GM19025 (cell line): ENCODE measurements at regions not wholly inside any gene's neighbourhood (a gene's known extent, or its start where the extent isn't known, plus 50 kb on each side); places are given as distances from the start of the nearest gene placed in this dataset.
"Not testable (repeated sequence)": the region's sequence is repeated elsewhere in the genome, so short reads cannot be mapped to it uniquely, and the experiment has no call there.

Source experiments
- ATAC-seq: cut with Tn5 transposase; IDR thresholded peaks from one replicate; pipeline ENCODE4 v1.9.1; 2021; ENCODE audit warnings: mild to moderate bottlenecking, low read depth, moderate library complexity; ENCODE audit not compliant: unreplicated experiment

DNA sequence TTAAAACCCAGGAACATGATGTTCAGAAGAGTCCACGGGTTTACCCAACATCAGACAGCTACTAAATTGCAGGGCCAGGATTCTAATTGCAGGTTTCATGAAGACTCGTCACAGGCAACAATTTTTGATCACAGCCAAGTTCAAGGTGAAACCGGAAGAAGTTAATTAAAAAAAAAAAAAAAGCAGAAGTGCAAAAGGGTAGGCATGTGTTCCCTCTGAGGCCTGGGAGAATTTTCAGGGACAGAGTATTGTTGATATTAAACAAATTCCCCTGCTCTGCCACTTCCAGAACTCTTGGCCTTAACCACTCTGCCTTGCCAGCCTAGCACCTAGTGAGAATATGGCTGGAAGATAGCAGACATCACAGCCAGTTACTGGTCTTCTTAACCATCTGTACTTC is 99.4 kb upstream of the TRIB2 start:
- ATAC-seq, result no peak

DNA sequence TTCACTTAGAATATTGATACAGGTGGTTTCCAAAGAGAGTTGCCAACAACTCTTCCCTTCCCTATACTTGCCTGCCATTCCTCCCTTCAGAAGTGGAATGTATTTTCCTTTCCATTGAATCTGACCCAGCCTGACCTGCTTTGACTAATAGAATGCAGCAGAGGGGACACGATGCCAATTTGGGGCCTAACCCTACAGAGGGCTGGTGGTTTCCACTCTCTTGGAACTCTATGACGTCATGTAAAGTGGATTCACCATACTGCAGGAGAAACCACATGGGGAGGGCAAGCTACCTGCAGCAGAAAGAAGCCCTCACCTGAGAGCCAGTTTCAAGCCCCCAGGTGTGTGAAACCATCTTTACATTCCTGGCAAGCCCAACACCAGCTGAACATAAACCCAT is 98.9 kb upstream of the TRIB2 start:
- no peak for ATAC-seq

DNA sequence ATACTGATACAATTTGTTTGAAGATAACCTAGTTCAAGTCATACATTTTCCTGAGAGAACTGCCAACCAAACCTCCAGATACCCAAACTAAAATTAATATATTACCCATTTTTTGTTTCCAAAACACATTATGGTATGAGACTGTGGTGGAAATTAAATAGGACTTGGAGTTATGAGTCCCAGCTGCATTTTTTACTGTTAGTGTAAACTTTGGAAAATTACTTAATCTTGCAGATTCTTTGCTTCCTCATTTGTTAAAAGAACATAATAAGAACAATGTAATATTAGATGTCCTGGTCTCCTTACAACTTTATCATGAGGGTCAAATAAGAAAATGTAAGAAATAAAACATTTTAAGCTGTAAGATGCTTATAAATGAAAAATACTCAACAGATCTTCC is 98.2 kb upstream of the TRIB2 start:
- ATAC-seq, result no peak

DNA sequence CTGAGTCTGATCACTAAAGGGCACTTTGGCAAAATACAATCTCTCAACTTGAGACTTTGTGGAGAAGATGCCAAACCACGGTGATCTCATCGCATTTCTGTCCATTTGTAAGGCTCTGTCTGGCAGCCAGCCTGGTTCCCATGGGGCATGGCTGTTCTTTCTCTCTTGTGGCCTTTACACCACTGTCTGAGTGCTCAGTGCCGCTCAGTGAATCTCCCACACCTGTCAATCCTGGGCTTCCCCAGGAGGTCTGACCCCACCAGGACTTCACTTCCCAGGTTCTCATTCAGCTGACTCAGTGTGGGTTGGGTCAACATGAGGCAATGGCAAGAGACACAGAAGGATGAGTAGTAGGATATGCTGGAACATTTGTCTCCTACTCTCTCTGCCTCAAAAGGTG is 96.8 kb upstream of the TRIB2 start:
- no peak for ATAC-seq

DNA sequence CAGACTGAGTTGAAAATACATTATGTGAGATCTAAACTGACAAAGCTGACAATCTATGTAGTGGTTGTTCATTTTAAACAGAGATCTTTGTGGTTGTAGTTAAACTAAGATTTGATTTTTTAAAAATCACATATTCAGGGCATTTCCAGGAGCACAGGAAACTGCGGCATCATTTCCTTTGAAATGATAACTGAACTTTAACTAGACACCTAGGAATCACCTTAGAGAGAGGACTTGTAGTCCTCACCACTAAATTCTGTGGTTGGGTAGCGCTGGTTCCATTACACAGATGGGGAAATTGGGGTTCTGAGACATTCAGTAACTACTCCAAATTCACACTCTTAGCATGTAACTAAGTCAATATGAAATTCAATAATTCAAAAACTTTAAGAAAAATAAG is 96.0 kb upstream of the TRIB2 start:
- ATAC-seq, result no peak

DNA sequence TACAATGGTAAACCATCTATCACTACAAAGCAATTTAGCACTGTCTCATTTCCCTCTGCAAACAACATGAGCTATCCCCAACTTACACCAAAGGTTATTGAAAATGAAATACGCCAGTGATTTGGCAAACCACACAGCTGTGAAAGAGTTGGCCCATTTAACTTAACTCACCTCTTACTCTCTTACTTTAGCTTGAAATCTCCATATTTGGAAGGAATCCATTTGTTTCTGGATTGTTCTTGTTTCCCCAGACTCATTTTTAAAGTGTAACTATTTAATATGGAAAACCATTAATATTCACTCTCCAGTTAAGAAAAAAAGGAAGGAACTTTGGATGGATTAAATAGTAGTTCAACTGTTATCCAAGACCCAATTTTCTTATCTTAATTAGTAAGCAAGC is 93.7 kb upstream of the TRIB2 start:
- no peak for ATAC-seq

DNA sequence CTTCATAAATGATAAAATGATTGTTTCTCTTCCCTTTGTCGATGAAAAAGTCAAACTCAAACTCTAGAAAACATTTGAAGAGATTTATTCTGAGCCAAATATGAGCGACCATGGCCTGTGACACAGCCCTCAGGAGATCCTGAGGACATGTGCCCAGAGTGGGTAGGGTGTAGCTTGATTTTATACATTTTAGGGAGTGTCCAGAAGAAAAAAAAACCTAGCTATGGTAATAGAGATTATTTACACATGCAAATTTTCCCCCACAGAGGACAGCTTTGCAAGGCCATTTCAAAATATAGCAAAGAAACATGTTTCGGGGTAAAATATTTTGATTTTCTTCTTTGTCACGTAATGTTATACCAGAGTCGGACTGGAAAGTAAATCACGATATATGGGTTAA is 92.4 kb upstream of the TRIB2 start:
- ATAC-seq, result no peak

DNA sequence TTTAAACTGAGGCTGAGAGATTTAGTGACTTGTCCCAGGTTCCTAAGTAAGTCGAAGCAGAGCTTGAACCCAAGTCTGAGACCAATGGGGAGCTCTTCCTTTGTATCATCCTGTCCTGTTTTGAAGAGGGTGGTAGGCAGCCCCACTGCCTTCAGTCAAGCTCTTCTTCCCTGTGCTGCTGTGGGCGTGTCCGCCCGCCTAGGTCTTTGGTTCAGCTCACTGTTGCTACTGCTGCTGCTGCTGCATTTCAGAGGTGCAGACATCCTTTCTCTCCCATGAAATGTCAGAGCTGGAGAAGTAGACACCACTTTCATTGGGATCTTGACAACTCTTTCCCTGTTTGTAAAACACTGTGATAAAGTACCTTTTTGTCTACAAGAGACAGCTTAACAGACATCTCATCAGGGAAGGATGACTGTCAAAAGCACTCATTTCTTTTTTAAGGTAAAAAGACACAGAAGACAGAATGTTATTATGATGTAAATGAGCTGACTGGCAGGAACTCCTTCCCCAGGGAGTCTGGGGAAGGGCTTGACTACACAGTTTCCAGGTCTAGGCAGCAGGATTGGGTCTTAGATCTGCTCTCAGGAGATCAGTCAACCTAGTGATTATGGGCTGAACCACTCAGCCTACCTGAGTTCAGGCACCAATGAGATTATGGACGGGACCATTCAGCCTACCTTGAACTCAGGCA is 91.7 kb upstream of the TRIB2 start:
- ATAC-seq, result no peak

DNA sequence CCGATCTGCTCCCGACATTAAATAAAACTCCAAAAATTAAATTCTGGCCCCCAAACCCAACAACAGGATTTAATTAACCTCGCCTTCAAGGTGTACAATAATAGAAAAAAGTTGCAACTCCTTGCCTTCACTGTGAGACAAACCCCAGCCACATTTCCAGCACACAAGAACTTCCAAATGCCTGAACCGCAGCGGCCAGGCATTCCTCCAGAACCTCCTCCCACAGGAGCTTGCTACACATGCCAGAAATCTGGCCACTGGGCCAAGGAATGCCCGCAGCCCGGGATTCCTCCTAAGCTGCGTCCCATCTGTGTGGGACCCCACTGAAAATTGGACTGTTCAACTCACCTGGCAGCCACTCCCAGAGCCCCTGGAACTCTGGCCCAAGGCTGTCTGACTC is 88.2 kb upstream of the TRIB2 start:
- ATAC-seq, result not testable (repeated sequence)

DNA sequence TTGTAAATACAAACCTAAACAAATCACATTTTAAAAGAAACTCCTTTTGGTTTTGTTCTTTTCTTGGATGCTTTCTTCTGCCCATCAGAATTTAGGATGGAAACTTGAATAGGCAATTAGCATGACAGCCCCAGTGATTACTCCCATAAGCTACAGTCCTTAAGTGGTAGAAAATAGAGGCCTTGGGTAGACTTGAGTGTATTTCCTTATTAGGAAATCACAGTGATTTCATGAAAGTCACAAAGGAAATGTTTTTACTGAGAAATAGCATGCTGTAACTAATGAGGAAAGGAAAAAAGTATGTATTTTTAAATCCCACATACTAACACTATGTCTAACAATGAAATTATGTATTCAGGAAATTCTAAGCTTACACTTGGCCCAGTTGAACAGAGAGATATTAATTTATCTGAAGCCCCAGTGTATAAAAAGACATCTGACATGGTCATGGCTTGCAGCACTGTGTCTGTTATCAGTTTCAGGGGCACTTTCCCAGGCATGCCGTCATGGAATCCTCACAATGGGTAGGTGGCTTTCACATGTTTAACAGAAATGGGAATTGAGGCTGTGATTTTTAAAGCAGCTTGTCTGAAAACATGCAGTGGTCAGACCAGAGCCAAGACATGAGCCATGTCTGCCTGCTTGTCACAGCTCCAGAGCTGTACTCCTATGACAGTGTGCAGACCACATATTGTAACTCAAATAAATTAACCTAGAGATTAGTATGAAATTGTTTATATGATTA is 79.7 kb upstream of the TRIB2 start:
- no peak for ATAC-seq

DNA sequence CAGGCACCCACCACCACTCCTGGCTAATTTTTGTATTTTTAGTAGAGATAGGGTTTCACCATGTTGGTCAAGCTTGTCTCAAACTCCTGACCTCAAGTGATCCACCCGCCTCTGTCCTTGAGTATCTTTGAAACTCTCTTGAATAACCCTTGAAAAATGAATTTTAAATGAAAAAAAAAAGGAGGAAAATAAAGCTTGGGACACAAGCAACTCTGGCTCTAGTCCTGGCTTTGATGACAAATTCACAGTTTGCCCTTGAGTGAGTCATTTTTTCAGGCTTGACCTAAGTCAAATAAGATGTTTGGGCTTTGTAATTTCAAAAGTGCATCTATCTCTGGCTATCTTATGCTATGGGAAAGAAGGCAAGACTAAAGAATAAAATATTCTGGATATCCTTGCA is 79.0 kb upstream of the TRIB2 start:
- no peak for ATAC-seq

DNA sequence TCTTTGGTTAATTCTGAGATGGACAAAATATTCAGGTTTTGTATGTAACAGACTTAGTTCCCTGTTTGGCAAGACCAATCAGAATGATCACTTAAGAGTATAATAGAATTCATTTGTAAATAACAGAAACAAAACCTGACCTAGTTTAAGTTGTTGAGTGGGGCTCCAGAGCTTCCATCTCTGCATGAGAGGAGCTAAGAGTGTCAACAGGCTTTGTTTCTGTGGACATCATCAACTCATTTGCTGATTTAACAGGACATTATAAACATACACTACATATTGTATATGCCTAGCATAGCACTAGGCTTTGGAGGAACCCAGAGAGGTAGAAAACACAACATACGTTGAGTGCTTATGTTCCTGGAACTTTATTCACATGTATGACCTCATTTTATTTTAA is 75.3 kb upstream of the TRIB2 start:
- no peak for ATAC-seq

DNA sequence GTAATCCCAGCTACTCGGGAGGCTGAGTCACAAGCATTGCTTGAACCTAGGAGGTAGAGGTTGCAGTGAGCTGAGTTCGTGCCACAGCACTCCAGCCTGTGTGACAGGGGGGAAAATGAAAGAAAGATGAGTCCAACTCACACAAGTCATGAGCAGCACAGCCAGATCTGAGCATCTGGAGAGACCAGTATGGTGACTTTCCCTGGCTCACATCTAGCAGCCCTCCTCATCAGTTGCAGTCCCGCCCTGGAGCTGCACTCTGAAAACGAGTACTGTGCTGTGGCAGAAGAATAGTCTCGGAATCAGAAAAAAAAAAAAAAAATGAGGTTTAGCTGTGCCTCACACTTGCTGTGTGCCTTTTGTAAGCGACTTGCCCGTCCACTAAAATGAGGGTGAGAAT is 74.4 kb upstream of the TRIB2 start:
- ATAC-seq, result no peak

DNA sequence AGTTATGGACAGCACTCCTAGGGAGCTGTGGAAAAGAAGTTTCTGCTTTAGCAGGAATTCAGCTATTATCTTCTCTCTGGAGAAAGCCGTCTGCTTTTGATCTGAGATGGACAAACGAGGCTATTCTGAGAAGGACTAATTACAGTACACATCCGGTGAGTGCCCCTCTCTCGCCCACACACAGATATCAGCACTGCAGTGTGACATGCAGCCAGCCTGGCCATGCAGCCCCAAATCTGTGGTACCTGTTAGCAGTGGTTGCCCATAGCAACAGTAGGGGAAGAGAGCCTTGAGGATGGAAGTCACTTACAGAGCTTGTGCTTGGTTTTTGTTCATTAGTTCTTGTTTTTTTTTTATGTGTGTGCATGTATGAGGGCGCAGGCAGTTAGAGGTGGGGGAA is 73.9 kb upstream of the TRIB2 start:
- ATAC-seq, result no peak

DNA sequence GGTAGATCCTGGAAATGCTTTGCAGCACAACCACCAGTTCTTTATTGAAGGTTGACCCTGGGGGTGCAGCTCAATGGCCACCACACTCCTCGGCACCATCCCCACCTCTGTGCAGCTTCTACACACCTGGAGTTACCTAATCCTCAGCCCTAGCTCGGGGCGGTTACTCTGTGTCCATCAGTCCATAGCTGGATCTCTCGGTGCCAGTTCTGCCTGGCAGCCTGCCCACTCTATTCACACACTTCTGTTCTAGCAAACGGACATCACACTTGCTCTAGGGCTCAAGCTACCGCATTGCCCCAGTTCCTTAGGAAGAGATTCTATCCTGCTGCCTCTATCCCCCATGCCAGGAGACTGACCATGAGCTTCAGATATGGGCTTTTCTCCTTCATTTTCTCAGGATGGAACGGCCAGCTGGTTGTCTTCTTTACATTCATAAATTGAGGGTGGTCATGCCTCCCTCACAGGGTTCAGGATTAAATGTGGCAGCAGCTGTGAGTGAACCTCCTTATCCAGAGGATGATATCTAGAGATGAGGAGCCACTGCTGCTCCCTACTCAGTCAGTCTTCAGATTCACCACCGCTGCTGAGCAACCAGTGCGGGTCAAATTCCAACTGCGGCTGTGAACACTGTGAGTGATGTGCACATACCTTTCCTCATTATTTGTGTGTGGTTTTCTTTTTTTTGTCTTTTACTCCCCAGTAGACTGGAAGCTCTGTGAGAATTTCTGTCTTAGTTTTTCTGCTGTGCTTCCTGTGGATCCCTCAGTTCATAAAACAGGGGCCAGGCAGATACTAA is 66.9 kb upstream of the TRIB2 start:
- ATAC-seq, result no peak

DNA sequence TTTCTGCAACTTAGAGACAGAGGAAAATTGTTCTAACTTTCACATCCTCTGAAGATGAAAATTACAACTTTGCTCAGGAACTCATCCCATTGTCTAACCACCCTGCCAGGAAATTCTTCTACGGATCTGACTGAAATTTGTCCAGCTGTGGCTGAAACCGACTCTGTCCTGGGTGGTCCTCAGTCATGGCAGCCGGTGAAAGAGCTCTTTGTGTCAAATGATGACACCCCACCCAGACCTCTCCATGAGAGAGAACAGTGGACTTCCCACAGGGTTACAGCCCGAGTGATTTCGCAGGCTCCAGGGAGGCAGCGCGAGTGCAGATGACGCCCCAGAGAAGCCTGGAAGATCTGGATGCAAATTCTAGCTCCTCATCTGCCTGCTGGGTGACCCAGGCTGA is 65.1 kb upstream of the TRIB2 start:
- no peak for ATAC-seq

DNA sequence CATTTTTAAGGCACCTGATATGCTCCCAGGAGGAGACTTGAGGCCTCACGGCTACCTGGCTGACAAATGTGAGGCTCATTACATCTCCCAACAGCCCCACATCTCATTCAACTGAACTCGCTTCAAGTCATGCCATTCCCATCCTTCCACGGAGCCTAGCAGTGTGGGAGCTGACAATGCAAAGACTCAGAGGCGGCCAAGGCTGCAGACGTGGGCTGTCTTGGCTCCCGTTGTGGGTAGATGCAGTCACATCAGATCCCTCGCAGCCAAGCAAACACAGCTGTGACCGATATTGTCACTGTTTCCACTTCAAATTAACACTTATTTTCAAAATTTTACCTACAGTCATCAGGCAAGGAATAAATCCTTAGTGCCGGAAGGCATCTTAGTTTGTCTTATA is 64.0 kb upstream of the TRIB2 start:
- ATAC-seq, result no peak

DNA sequence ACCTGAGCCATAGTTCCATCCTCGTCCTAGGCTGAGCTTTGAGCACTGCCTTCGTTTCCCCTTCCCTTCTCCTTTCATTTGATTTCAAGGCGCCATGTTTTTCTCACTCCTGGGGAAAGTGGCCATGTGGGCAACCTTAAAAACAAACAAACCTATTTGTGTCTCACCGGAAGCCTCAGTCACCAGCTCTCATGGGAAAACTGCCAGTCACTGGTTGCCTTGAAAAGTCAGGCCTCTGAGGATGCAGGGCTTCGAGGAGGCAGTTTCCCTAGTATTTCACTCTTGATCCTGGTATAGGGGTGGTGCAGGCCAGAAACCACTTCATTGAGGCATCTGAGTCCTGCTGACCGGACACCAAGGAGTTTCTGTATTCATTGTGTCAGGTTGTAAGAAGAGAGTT is 59.2 kb upstream of the TRIB2 start:
- ATAC-seq, result no peak

DNA sequence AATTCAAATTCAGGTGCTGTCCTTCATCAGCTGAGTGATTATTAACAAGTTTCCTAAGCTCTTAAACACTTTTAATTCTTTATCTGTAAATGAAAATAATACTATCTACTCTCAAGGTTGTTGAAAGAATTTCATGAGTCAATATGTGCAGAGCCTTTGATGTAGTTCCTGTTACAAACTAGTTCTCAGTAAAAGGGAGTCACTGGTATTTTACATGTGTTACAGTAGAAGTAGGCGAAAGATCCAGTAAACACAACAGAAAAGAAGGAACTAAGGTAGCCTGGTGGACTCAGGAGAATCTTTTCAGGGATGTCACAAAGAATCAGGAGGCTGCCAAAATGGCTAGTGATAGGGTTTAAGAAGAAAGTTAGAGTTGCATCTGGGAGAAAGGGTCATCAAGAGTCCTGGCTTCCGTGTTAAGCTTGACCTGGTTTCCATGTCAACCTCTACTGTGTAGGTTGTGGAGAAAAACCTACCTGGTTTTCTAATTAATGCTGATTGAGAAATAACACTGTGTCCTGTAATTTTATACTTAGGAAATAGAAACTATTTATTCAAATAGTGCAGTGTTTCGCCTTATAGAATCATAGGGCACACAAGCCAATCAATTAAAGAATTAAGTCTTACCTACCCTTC is 58.3 kb upstream of the TRIB2 start:
- ATAC-seq, result no peak

DNA sequence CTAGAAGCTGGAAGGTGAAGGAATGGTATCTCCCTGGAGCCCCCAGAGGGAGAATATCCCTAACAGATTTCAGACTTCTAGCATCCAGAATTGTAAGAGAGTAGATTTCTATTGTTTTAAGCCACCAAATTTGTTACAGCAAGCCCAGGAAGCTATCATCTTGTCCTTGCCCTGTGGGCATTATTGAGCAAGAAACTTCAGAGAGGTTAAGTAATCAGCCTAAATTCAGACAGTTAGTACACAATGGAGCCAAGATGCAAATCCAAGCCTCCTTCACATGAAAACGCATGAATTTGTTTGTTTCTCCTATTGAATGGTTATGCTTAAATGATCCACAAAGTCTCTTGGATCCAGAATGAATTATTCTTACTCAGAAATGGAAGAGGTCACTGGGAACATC is 55.2 kb upstream of the TRIB2 start:
- ATAC-seq, result no peak
